ENCODE measurements at regions not wholly inside any gene's neighbourhood (a gene's known extent, or its start where the extent isn't known, plus 50 kb on each side); places are given as distances from the start of the nearest gene placed in this dataset.

DNA sequence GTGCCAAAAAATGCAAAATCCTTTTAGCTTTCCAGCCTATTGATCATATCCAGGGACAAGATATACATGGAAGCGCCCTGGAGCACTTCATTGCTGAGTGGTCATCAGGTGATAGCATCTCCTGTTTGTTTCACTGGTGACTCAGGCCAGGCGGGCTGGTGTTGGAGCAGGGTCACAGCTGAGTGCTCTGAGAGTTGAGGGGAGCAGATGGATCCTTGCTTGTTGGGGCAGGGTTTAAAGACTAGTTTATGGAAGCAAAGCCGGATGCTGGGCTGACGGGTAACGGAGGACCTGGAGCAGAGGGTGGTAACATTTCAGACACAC, 405.0 kb upstream of the TPM1 start:
- Mint-ChIP-seq H3K9me3 (peaks cover 4% of the 10 kb centered on the region), H3K27ac (no peak overlapping the region), H3K27me3 (ENCODE audit: low read depth) (no peaks in the 10 kb centered on the region), H3K4me3 (no peak overlapping the region), H3K4me1 (peaks cover 11% of the 10 kb centered on the region), H3K36me3 (no peaks in the 10 kb centered on the region)
- TF ChIP-seq, protein P1, sequence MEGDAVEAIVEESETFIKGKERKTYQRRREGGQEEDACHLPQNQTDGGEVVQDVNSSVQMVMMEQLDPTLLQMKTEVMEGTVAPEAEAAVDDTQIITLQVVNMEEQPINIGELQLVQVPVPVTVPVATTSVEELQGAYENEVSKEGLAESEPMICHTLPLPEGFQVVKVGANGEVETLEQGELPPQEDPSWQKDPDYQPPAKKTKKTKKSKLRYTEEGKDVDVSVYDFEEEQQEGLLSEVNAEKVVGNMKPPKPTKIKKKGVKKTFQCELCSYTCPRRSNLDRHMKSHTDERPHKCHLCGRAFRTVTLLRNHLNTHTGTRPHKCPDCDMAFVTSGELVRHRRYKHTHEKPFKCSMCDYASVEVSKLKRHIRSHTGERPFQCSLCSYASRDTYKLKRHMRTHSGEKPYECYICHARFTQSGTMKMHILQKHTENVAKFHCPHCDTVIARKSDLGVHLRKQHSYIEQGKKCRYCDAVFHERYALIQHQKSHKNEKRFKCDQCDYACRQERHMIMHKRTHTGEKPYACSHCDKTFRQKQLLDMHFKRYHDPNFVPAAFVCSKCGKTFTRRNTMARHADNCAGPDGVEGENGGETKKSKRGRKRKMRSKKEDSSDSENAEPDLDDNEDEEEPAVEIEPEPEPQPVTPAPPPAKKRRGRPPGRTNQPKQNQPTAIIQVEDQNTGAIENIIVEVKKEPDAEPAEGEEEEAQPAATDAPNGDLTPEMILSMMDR (IDR thresholded peaks at IDR 0.05; ENCODE audit: unreplicated experiment), result no peak
- DNase-seq (ENCODE audit: low spot score in 2 of 2, unreplicated experiment in 2 of 2), result no peak

DNA sequence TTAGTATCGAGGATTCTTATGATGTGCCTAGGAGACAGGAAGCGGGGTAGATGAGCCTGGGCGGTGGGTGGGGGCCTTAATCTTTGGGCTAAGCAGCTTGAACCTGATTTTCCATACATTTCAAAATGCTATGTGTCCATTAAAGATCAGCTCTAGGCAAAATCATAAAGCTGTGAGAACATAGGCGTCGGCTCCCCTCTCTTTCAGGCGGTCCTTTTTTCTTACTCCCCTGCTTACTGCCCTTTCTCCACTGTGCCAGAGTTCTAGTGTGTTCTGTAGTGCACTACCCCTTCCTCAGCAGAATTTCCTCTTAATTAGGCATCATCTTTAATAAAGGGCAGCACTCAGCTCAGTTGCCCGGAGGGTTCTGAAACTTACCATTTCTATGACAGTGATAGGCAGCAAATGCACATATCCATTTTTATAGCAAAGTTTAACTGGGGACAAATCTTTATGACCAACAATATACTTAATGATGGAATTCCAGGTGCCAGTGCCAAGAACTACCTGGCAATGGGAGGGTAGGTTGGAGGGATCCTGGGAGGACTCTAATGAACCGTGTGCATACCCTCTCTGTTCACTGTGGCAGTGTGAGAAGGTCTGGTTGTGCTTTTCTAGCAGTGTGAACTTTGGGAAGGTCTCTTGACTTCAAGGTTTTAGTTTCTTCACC, 404.5 kb upstream of the TPM1 start:
- H3K36me3 Mint-ChIP-seq, result no peaks in the 10 kb centered on the region
- TF ChIP-seq, protein P1 (IDR thresholded peaks at IDR 0.05; ENCODE audit: unreplicated experiment), result no peak
- H3K9me3 Mint-ChIP-seq, result peaks cover 4% of the 10 kb centered on the region
- H3K27ac Mint-ChIP-seq, result no peak overlapping the region
- peaks cover 11% of the 10 kb centered on the region for H3K4me1 Mint-ChIP-seq
- no peak for DNase-seq (ENCODE audit: low spot score in 2 of 2, unreplicated experiment in 2 of 2)
- H3K27me3 Mint-ChIP-seq (ENCODE audit: low read depth), result no peaks in the 10 kb centered on the region
- H3K4me3 Mint-ChIP-seq, result no peak overlapping the region

DNA sequence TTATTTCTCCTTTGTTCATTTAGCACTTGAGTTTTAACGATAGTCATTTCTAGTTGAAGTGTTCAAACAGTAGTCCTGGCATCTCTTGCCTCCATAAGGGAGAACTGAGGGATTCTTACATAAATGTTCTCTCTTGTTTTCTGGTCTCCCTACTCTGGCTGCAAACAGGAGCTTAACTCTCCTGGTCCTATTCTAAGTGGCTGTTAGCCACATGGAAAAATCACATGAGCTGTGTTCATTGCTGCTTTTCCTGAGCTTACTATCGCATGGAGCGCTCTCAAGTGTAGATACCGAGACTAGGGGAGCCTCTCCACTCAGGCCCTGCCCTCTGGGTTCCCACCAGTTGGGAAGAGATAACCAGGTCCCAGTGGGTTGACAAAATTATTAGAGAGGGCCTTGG, 403.1 kb upstream of the TPM1 start:
- Mint-ChIP-seq H3K36me3 (no peaks in the 10 kb centered on the region), H3K27me3 (ENCODE audit: low read depth) (no peaks in the 10 kb centered on the region), H3K9me3 (no peaks in the 10 kb centered on the region), H3K4me1 (peaks cover 16% of the 10 kb centered on the region), H3K4me3 (no peak overlapping the region), H3K27ac (no peak overlapping the region)
- TF ChIP-seq, protein P1 (IDR thresholded peaks at IDR 0.05; ENCODE audit: unreplicated experiment), result no peak
- DNase-seq (ENCODE audit: low spot score in 2 of 2, unreplicated experiment in 2 of 2), result no peak

DNA sequence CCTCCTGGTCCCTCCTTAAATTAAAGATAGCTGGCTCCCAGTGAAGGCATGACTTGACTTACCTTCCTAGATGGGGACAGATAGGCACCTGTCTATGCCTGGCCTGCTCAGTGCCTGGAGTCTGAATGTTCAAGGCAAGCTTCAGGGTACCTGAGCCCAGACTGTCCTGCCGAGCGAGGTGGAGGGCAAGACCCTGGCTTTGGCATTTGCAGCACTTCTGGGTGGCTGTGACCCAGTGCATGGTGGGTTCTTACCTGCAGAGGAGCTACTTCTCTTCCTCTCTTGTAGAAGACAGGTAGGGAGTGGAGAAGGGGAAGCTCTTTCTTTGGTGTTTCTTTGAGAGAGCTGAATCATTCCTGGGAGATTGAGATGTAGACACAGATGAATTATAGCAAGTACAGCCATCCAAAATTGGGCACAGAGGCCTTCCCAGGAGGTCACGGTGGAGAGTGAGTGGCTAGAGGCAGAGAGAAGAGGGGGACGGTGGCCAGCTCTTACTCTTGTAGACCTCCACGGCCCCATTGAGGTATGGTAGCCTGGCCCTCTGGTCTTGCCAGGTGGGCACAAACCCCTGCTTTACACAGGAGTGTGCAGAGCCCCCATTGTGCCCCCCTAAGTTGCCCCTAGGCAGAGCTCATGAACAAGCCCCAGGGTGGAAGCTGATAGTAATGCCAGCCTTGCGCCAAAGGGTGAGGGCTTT, 402.5 kb upstream of the TPM1 start:
- Mint-ChIP-seq H3K4me3 (no peak overlapping the region), H3K27ac (no peak overlapping the region), H3K36me3 (no peaks in the 10 kb centered on the region), H3K4me1 (peaks cover 20% of the 10 kb centered on the region), H3K27me3 (ENCODE audit: low read depth) (no peaks in the 10 kb centered on the region), H3K9me3 (no peaks in the 10 kb centered on the region)
- no peak for DNase-seq (ENCODE audit: low spot score in 2 of 2, unreplicated experiment in 2 of 2)
- TF ChIP-seq, protein P1 (IDR thresholded peaks at IDR 0.05; ENCODE audit: unreplicated experiment), result no peak

DNA sequence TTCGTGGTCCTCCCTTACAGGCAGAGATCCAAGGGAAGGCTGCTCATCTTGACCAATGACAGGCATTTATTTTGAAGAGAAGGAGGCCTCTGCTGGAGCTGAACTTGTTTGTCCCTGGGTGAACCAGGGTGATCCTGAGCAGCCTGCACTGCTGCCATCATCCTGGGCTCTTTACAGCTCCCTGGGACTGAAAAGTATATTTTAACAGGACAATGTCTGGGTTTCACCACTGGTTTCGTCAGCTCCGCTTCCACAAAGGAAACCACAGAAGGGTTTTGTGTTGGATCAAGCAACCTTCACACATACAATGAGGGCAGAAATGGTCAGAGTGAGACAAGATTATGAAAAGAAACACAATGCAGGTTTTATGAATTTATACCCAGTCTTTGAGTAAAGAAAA, 400.7 kb upstream of the TPM1 start:
- no peak overlapping the region for H3K27ac Mint-ChIP-seq
- TF ChIP-seq, protein P1 (IDR thresholded peaks at IDR 0.05; ENCODE audit: unreplicated experiment), result no peak
- no peak overlapping the region for H3K4me3 Mint-ChIP-seq
- H3K9me3 Mint-ChIP-seq, result no peaks in the 10 kb centered on the region
- DNase-seq (ENCODE audit: low spot score in 2 of 2, unreplicated experiment in 2 of 2), result no peak
- H3K4me1 Mint-ChIP-seq, result peaks cover 20% of the 10 kb centered on the region
- no peaks in the 10 kb centered on the region for H3K27me3 Mint-ChIP-seq (ENCODE audit: low read depth)
- H3K36me3 Mint-ChIP-seq, result no peaks in the 10 kb centered on the region
